SK-N-SH treated with all-trans-retinoic acid at 6 μM for 48 hours (cell line): ENCODE measurements at regions not wholly inside any gene's neighbourhood (a gene's known extent, or its start where the extent isn't known, plus 50 kb on each side); places are given as distances from the start of the nearest gene placed in this dataset.
"Not testable (repeated sequence)": the region's sequence is repeated elsewhere in the genome, so short reads cannot be mapped to it uniquely, and the experiment has no call there.

Experiments used
- ARNTL ChIP-seq: fragments of 450-650 bp; formaldehyde crosslinking; IDR thresholded peaks from 2 replicates; pipeline ENCODE4 v1.5.0; 2020; ENCODE audit warnings: low read depth, mild to moderate bottlenecking, moderate library complexity, borderline replicate concordance
- CSDC2 ChIP-seq: fragments of 250-450 bp; sonication (Bioruptor Pico); IDR thresholded peaks from 2 replicates; pipeline ENCODE4 v1.5.0; 2020; ENCODE audit warnings: mild to moderate bottlenecking, moderate library complexity
- ISL1 ChIP-seq: fragments of 250-450 bp; sonication (Bioruptor Pico); IDR thresholded peaks from 2 replicates; pipeline ENCODE4 v2.1.2; 2022; ENCODE audit warnings: mild to moderate bottlenecking, moderate library complexity
- RARB ChIP-seq: fragments of 250-450 bp; sonication (Bioruptor Pico); IDR thresholded peaks from 2 replicates; pipeline ENCODE4 v1.8.0; 2021; ENCODE audit warnings: mild to moderate bottlenecking, moderate library complexity
- TCF4 ChIP-seq: fragments of 250-450 bp; sonication (Bioruptor Pico); IDR thresholded peaks from 2 replicates; pipeline ENCODE4 v1.8.0; 2021; ENCODE audit warnings: mild to moderate bottlenecking, moderate library complexity, borderline replicate concordance
- ZC3H10 ChIP-seq: fragments of 250-450 bp; sonication (Bioruptor Pico); IDR thresholded peaks from 2 replicates; pipeline ENCODE4 v1.5.1; 2021; ENCODE audit warnings: mild to moderate bottlenecking, moderate library complexity
- ZNF70 ChIP-seq: fragments of 450-650 bp; formaldehyde crosslinking; IDR thresholded peaks from 2 replicates; pipeline ENCODE4 v1.5.0; 2020; ENCODE audit warnings: mild to moderate bottlenecking, moderate library complexity
- TF ChIP-seq, protein P1 (sequence below): fragments of 250-450 bp; sonication (Bioruptor Pico); IDR thresholded peaks from 2 replicates; pipeline ENCODE4 v1.8.0; 2020; ENCODE audit warnings: mild to moderate bottlenecking, moderate library complexity, borderline replicate concordance
- TF ChIP-seq, protein P2 (sequence below): fragments of 250-450 bp; sonication (Bioruptor Pico); IDR thresholded peaks from 2 replicates; pipeline ENCODE4 v1.5.1; 2021; ENCODE audit warnings: mild to moderate bottlenecking, moderate library complexity

GRCh38 chr7:73137922-73138321 is 52.1 kb upstream of the SPDYE9 start:
- not testable (repeated sequence) for TF ChIP-seq TCF4 (CRISPR knock-in tag); ZNF70 (CRISPR knock-in tag); ISL1 (CRISPR knock-in tag); ARNTL; CSDC2 (CRISPR knock-in tag); ZC3H10 (CRISPR knock-in tag); RARB (CRISPR knock-in tag)
- TF ChIP-seq, protein P1, sequence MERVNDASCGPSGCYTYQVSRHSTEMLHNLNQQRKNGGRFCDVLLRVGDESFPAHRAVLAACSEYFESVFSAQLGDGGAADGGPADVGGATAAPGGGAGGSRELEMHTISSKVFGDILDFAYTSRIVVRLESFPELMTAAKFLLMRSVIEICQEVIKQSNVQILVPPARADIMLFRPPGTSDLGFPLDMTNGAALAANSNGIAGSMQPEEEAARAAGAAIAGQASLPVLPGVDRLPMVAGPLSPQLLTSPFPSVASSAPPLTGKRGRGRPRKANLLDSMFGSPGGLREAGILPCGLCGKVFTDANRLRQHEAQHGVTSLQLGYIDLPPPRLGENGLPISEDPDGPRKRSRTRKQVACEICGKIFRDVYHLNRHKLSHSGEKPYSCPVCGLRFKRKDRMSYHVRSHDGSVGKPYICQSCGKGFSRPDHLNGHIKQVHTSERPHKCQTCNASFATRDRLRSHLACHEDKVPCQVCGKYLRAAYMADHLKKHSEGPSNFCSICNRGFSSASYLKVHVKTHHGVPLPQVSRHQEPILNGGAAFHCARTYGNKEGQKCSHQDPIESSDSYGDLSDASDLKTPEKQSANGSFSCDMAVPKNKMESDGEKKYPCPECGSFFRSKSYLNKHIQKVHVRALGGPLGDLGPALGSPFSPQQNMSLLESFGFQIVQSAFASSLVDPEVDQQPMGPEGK: not testable (repeated sequence)
- TF ChIP-seq, protein P2, sequence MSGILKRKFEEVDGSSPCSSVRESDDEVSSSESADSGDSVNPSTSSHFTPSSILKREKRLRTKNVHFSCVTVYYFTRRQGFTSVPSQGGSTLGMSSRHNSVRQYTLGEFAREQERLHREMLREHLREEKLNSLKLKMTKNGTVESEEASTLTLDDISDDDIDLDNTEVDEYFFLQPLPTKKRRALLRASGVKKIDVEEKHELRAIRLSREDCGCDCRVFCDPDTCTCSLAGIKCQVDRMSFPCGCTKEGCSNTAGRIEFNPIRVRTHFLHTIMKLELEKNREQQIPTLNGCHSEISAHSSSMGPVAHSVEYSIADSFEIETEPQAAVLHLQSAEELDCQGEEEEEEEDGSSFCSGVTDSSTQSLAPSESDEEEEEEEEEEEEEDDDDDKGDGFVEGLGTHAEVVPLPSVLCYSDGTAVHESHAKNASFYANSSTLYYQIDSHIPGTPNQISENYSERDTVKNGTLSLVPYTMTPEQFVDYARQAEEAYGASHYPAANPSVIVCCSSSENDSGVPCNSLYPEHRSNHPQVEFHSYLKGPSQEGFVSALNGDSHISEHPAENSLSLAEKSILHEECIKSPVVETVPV: not testable (repeated sequence)
